Mucosa of rectum (tissue), 2 donors: ENCODE measurements at regions not wholly inside any gene's neighbourhood (a gene's known extent, or its start where the extent isn't known, plus 50 kb on each side); places are given as distances from the start of the nearest gene placed in this dataset.

Experiments used
- H3K27ac ChIP-seq, 2 donors: one replicate each; pipeline ENCODE4 v1.7.0; 2013; ENCODE audit warnings: inconsistent platforms in 2 of 2, low read depth in 2 of 2, low read length in 2 of 2
- H3K27me3 ChIP-seq, 2 donors: one replicate each; pipeline ENCODE4 v1.7.0; 2013; ENCODE audit warnings: low read length in 2 of 2; ENCODE audit not compliant: control insufficient read depth in 2 of 2, insufficient read depth in 2 of 2
- H3K36me3 ChIP-seq, 2 donors: one replicate each; pipeline ENCODE4 v1.7.0; 2013; ENCODE audit warnings: low read length in 2 of 2; ENCODE audit not compliant: control insufficient read depth in 2 of 2, insufficient read depth in 2 of 2
- H3K4me1 ChIP-seq, 2 donors: one replicate each; pipeline ENCODE4 v1.7.0; 2013; ENCODE audit warnings: low read length in 2 of 2, mild to moderate bottlenecking in 1 of 2; ENCODE audit not compliant: control insufficient read depth in 2 of 2, insufficient read depth in 2 of 2
- H3K4me3 ChIP-seq, 2 donors: one replicate each; pipeline ENCODE4 v1.7.0; 2013; ENCODE audit warnings: low read length in 2 of 2
- H3K9ac ChIP-seq, 2 donors: one replicate each; pipeline ENCODE4 v1.7.0; 2013; ENCODE audit warnings: low read length in 2 of 2, low read depth in 1 of 2, mild to moderate bottlenecking in 1 of 2
- H3K9me3 ChIP-seq, 2 donors: one replicate each; pipeline ENCODE4 v1.7.0; 2013; ENCODE audit warnings: low read length in 2 of 2; ENCODE audit not compliant: control insufficient read depth in 2 of 2
- donor health status: healthy.
- donor health status: Normal muscosa, but diverticular disease.

DNA sequence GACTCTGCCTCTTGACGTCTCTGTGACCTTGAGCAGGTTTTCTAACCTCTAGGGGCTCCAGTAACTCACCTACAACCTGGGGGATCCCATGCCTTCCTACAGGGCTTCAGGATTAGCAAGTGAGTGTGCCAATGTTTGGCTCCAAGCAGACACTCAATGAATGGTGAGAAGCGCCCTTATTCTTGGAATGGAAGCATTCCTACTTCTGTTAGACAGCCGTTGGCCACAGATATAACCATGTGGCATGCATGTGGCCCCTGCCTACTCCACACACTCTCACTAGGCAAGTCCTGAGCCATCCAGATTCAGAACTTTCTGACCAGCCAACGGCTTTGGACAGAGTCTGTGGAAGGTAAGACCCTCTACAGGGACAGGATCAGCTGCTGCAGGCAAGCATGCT is 108.9 kb upstream of the LYZL2 start:
- H3K27ac ChIP-seq = no peak overlapping the region
- no peak overlapping the region for H3K9ac ChIP-seq
- no peak overlapping the region for H3K4me3 ChIP-seq
- H3K27me3 ChIP-seq = no peaks in the 10 kb centered on the region
- H3K9me3 ChIP-seq = no peaks in the 10 kb centered on the region
- no peaks in the 10 kb centered on the region for H3K36me3 ChIP-seq
- no peaks in the 10 kb centered on the region for H3K4me1 ChIP-seq

GRCh38 chr10:30737931-30738391 is 108.4 kb upstream of the LYZL2 start:
- H3K36me3 ChIP-seq = no peaks in the 10 kb centered on the region
- no peak overlapping the region for H3K27ac ChIP-seq
- H3K4me3 ChIP-seq = no peak overlapping the region
- H3K9me3 ChIP-seq = no peaks in the 10 kb centered on the region
- H3K4me1 ChIP-seq = no peaks in the 10 kb centered on the region
- no peaks in the 10 kb centered on the region for H3K27me3 ChIP-seq
- H3K9ac ChIP-seq = no peak overlapping the region

- Histone ChIP-seq H3K9ac (no peak overlapping the region), H3K36me3 (no peaks in the 10 kb centered on the region), H3K27ac (no peak overlapping the region), H3K4me1 (no peaks in the 10 kb centered on the region), H3K9me3 (no peaks in the 10 kb centered on the region), H3K27me3 (no peaks in the 10 kb centered on the region), H3K4me3 (no peak overlapping the region)
These were observed 107.2 kb upstream of the LYZL2 start for GRCh38 chr10:30736685-30737232.

DNA sequence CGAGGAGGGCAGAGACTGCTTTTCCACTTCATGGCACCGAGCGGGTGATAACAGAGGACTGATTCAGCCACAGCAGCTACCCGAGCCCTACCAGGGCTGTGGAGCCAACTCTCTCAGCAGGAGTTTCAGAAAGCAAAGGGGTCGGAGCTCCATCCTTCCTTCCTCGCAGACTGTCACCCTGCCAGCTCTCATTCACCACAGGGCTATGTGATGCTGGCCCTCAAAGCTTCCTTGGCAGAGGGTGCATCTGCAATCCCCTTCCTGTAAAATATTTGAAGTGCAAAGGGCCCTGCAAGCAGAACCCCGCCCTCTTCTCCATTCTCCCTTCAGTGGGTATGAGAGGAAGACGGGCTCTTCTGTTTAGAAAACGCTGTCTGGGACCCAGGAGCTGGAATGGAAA is 105.3 kb upstream of the LYZL2 start:
- H3K4me3 ChIP-seq = no peak overlapping the region

GRCh38 chr10:30732671-30733070 is 103.1 kb upstream of the LYZL2 start:
- no peaks in the 10 kb centered on the region for H3K4me1 ChIP-seq
- no peak overlapping the region for H3K4me3 ChIP-seq
- no peaks in the 10 kb centered on the region for H3K9me3 ChIP-seq
- H3K36me3 ChIP-seq = no peaks in the 10 kb centered on the region
- no peaks in the 10 kb centered on the region for H3K27me3 ChIP-seq
- H3K9ac ChIP-seq = no peak overlapping the region
- H3K27ac ChIP-seq = no peak overlapping the region

More for the DNA sequence above, 105.3 kb upstream of the LYZL2 start:
- no peak overlapping the region for H3K27ac ChIP-seq
- H3K9ac ChIP-seq = no peak overlapping the region
- H3K4me1 ChIP-seq = no peaks in the 10 kb centered on the region
- H3K27me3 ChIP-seq = no peaks in the 10 kb centered on the region
- H3K36me3 ChIP-seq = no peaks in the 10 kb centered on the region
- no peaks in the 10 kb centered on the region for H3K9me3 ChIP-seq

DNA sequence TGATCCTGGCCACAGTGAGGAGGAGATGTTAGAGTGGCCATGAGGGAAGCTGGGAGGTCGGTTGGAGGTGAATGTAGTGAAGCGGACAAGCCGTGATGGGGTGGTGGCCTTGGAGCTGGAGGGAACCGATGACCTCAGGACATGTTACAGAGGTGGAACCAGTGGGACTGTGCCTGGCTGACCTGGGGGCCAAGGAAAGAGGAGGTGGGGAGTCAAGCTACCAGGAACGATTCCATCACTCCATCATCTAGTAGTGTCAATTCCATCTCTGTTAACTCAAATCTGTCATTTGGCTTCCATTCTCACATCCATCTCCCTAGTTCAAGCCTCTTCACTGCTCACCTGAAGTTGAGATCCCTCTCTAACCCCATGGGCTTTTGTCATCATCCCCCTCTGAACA is 102.4 kb upstream of the LYZL2 start:
- H3K27ac ChIP-seq = no peak overlapping the region
- no peak overlapping the region for H3K4me3 ChIP-seq
- H3K36me3 ChIP-seq = no peaks in the 10 kb centered on the region
- no peaks in the 10 kb centered on the region for H3K9me3 ChIP-seq
- no peak overlapping the region for H3K9ac ChIP-seq
- H3K27me3 ChIP-seq = no peaks in the 10 kb centered on the region
- no peaks in the 10 kb centered on the region for H3K4me1 ChIP-seq

DNA sequence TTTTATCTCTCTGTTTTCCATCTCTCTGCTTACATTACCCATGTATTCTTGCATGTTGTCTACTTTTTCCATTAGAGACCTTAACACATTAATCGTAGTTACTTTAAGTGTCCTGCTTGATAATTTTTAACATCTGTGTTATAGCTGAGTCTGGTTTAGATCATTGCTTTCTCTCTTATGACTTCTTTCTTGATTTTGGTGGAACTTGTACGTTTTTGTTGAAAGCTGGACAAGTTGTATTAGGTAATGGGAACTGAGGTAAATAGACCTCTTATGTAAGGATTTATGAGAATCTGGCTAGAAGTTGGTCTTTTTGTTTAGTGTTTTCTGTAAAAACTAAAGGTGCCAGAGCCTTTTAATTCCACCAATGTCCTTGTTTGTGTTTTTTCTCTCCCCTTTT is 100.8 kb upstream of the LYZL2 start:
- Histone ChIP-seq H3K9me3 (no peaks in the 10 kb centered on the region), H3K4me1 (no peaks in the 10 kb centered on the region), H3K9ac (no peak overlapping the region), H3K27me3 (no peaks in the 10 kb centered on the region), H3K36me3 (no peaks in the 10 kb centered on the region), H3K4me3 (no peak overlapping the region), H3K27ac (no peak overlapping the region)

DNA sequence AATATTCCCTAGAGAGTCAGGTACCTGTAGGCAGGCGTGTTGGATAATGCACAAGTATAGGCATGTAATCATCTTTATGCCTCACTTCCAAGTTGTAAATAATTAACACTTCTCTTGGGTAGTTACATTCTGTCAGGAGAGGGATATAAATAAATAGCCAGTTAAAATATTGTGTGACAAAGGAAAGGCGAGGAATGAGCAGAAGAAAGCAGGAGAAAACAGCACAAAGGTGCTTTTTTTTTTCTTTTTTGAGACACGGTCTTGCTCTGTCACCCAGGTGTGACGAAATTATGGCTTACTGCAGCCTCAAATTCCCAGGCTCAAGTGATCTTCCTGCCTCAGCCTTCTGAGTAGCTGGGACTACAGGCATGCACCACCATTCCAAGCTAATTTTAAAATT is 99.2 kb upstream of the LYZL2 start:
- no peaks in the 10 kb centered on the region for H3K9me3 ChIP-seq
- no peak overlapping the region for H3K27ac ChIP-seq
- no peaks in the 10 kb centered on the region for H3K27me3 ChIP-seq
- no peaks in the 10 kb centered on the region for H3K36me3 ChIP-seq
- no peak overlapping the region for H3K9ac ChIP-seq
- H3K4me1 ChIP-seq = no peaks in the 10 kb centered on the region
- no peak overlapping the region for H3K4me3 ChIP-seq

- Histone ChIP-seq H3K27me3 (no peaks in the 10 kb centered on the region), H3K9ac (no peak overlapping the region), H3K9me3 (no peaks in the 10 kb centered on the region), H3K4me3 (no peak overlapping the region), H3K4me1 (no peaks in the 10 kb centered on the region), H3K36me3 (no peaks in the 10 kb centered on the region), H3K27ac (no peak overlapping the region)
These were observed 98.6 kb upstream of the LYZL2 start for GRCh38 chr10:30728127-30728526.

DNA sequence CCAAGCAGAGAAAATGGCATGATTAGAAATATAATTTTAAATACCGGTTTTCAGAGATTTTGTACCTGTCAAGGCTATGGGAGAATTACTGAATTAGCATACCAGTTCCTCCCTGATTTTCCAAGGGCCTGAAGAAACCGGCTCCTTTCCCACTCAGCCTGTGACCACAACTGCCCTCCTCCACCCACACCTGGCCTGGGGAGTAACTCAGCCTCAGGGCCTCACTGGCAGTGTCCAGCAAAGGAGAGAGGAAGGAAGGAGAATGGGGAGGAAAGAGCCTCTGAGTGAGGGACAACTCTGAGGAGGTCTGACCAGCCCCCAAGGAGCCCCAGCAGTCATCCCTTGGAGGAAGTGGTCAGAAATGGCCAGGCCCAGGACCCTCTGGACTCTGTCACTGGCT is 98.0 kb upstream of the LYZL2 start:
- no peaks in the 10 kb centered on the region for H3K36me3 ChIP-seq
- no peaks in the 10 kb centered on the region for H3K4me1 ChIP-seq
- no peak overlapping the region for H3K9ac ChIP-seq
- no peak overlapping the region for H3K27ac ChIP-seq
- no peaks in the 10 kb centered on the region for H3K27me3 ChIP-seq
- H3K4me3 ChIP-seq = no peak overlapping the region
- no peaks in the 10 kb centered on the region for H3K9me3 ChIP-seq
